Mucosa of descending colon (tissue), 3 donors: ENCODE measurements at regions not wholly inside any gene's neighbourhood (a gene's known extent, or its start where the extent isn't known, plus 50 kb on each side); places are given as distances from the start of the nearest gene placed in this dataset.

ENCODE experiments used
- ATAC-seq: fragments of 200-7000 bp; cut with Tn5 transposase; one replicate; pipeline ENCODE4 v1.9.1; 2020; ENCODE audit warnings: mild to moderate bottlenecking, moderate library complexity
- DNase-seq, 3 donors: peaks; one replicate each; pipeline ENCODE4 v3.0.0-alpha.2; 2020
- H3K36me3 ChIP-seq: fragments of 200-600 bp; one replicate; pipeline ENCODE4 v1.8.0; 2021; ENCODE audit warnings: low read depth, mild to moderate bottlenecking
- H3K4me1 ChIP-seq: fragments of 200-600 bp; one replicate; pipeline ENCODE4 v1.8.0; 2021; ENCODE audit warnings: low read depth, mild to moderate bottlenecking
- H3K4me3 ChIP-seq: fragments of 200-600 bp; one replicate; pipeline ENCODE4 v1.8.0; 2021; ENCODE audit warnings: mild to moderate bottlenecking
- H3K9me3 ChIP-seq: fragments of 200-600 bp; one replicate; pipeline ENCODE4 v1.8.0; 2021; ENCODE audit warnings: mild to moderate bottlenecking
- intact Hi-C, 2 donors: fragments of 100-400 bp; cut with DNase I in 1 of 2; cut with micrococcal nuclease in 1 of 2; formaldehyde crosslinking; loops; one replicate each; pipeline versions ENCODE4 v1.11.0 to v1.11.1; 2022; cut with DNase I, micrococcal nuclease
- TF ChIP-seq, protein P1 (sequence below): fragments of 200-600 bp; IDR thresholded peaks from one replicate; pipeline ENCODE4 v1.8.0; 2022; ENCODE audit warnings: antibody characterized with exemption, mild to moderate bottlenecking
- donor health status: DM: no; HTN: no; CAD: no; lungs with moderate emphysema.
- donor health status: DM: no; HTN: no; CAD: no.
- donor health status: DM: no; HTN: yes; CAD: no.

DNA sequence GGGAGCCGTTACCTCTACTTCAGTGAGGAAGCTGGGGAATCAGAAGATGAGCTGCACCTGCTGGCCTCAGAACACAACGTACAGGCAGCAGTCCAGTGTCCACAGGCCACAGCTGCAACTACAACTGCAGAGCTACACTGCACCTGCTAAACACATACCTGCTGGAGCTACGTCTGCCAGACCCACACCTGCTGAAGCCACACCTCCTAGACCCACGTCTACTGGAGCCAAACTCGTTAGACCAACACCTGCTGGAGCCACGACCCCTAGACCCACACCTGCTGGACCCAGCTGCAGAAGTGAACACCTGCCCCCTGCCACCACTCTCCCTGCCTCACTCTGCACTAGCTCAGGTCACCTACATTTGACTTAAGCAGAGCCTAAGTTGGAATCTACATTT lies 169.9 kb downstream of the USP12 start:
- TF ChIP-seq, protein P1, sequence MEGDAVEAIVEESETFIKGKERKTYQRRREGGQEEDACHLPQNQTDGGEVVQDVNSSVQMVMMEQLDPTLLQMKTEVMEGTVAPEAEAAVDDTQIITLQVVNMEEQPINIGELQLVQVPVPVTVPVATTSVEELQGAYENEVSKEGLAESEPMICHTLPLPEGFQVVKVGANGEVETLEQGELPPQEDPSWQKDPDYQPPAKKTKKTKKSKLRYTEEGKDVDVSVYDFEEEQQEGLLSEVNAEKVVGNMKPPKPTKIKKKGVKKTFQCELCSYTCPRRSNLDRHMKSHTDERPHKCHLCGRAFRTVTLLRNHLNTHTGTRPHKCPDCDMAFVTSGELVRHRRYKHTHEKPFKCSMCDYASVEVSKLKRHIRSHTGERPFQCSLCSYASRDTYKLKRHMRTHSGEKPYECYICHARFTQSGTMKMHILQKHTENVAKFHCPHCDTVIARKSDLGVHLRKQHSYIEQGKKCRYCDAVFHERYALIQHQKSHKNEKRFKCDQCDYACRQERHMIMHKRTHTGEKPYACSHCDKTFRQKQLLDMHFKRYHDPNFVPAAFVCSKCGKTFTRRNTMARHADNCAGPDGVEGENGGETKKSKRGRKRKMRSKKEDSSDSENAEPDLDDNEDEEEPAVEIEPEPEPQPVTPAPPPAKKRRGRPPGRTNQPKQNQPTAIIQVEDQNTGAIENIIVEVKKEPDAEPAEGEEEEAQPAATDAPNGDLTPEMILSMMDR = no peak
- ATAC-seq (peak; percentile 64), DNase-seq (no peak)
- Histone ChIP-seq H3K4me3 (no peak overlapping the region), H3K36me3 (no peaks in the 10 kb centered on the region), H3K4me1 (peaks cover 9% of the 10 kb centered on the region), H3K9me3 (no peaks in the 10 kb centered on the region)
- intact Hi-C loops = no loop called here

DNA sequence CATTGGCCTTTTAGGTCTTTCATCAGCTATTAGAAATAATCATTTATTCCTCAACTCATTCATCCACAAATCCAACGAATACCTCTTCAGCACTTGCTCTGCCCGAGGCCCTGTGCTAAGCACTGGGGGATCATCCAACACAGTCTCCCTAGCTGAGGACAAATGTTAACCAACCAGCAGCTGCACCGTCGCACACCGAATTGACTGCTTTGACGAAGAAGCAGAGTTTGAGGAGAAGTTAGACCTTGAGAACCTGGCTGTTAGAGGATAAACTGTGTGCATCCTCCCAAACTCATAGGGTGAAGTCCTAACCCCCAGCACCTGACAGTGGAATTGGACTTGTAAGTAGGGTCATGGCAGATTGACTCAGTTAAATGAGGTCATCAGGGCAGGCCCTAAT lies 170.9 kb downstream of the USP12 start:
- DNase-seq = no peak
- intact Hi-C loops = no loop called here
- no peaks in the 10 kb centered on the region for H3K36me3 ChIP-seq
- H3K4me1 ChIP-seq = no peaks in the 10 kb centered on the region
- TF ChIP-seq, protein P1 = no peak
- ATAC-seq = no peak
- H3K9me3 ChIP-seq = no peaks in the 10 kb centered on the region
- no peak overlapping the region for H3K4me3 ChIP-seq

DNA sequence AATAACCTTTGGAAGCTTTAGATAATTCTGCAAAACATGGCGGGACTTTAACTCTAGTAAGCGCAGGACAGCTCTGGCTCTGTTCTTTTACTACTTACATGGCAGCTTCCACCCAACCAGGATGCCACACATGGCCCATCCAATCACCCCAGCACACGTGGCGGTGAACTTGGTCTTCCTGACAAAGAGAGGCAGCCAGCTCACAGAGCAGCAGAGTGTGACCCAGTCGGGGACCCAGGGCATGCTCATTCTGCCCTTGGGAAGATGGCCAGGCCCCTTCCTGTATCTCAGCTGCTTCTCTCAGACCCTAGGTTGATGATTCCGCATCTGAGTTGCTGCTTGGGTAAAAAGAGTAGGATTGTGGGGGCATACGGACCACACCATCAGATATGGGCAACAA lies 172.1 kb downstream of the USP12 start:
- H3K4me1 ChIP-seq = no peaks in the 10 kb centered on the region
- DNase-seq (no peak), ATAC-seq (no peak)
- intact Hi-C loops = no loop called here
- TF ChIP-seq, protein P1 = no peak
- H3K4me3 ChIP-seq = no peak overlapping the region
- H3K36me3 ChIP-seq = no peaks in the 10 kb centered on the region
- no peaks in the 10 kb centered on the region for H3K9me3 ChIP-seq

DNA sequence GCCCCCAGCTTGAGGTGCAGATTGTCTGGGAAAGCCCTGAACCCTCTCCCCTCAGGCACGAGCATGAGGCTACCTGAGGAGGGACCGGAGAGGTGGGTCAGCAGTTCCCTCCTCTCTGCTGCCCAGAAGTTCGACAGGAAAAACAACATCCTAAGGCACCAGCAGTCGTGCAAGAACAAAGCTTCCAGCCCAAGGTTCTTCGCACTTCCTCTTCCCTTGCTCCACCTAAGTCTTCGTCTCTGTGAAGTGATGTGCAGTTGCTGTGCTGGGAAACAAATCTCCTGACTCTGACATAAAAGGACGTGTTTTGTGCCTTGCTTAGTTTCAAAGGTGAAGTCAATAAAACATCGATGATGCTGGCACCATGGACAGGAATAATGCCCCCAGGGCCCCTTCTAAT lies 173.3 kb downstream of the USP12 start:
- intact Hi-C loops = no loop called here

DNA sequence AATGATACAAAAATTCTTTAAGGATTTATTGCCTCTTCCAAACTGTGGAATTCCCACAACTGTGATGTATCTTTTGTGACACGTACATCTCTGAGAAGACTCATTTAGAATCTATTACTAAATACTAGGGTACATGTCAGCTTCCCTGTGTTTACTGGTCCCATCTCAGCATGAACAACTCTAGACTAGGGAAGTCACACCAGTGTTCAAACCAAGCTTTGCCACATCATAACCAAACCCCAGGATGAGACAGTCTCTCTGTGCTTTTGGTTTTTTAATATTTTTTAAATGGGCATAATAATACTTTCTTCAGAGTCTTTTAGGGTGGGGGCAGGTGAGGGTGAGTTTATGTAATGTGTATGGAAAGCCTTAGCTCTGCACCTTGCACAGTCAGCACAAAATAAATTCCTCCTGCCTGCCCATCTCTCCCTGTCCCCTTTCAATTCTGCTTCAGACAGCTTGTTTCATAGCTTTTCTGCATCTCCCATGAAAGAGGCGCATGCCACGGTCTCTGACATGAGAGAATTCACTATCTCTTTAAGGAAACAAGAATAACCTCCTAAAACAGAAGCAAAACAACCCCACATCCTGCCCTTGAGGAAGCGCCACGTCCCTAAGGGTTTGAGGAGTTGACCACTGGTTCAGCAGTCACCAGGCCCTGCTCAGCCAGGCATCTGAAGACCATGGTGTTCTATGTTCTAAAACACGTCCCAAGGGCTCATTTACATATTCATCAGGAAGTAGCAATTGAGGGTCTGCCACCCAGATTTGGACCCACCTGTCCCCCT lies 174.5 kb downstream of the USP12 start:
- DNase-seq (no peak), ATAC-seq (peak; percentile 55)
- H3K4me3 ChIP-seq = no peak overlapping the region
- intact Hi-C loops = no loop called here
- H3K9me3 ChIP-seq = no peaks in the 10 kb centered on the region
- TF ChIP-seq, protein P1 = no peak
- peaks cover 2% of the 10 kb centered on the region for H3K4me1 ChIP-seq
- H3K36me3 ChIP-seq = no peaks in the 10 kb centered on the region

More for the DNA sequence above, 173.3 kb downstream of the USP12 start:
- no peaks in the 10 kb centered on the region for H3K36me3 ChIP-seq
- H3K4me1 ChIP-seq = peaks cover 2% of the 10 kb centered on the region
- no peaks in the 10 kb centered on the region for H3K9me3 ChIP-seq
- H3K4me3 ChIP-seq = no peak overlapping the region
- TF ChIP-seq, protein P1 = no peak
- ATAC-seq (no peak), DNase-seq (no peak)

DNA sequence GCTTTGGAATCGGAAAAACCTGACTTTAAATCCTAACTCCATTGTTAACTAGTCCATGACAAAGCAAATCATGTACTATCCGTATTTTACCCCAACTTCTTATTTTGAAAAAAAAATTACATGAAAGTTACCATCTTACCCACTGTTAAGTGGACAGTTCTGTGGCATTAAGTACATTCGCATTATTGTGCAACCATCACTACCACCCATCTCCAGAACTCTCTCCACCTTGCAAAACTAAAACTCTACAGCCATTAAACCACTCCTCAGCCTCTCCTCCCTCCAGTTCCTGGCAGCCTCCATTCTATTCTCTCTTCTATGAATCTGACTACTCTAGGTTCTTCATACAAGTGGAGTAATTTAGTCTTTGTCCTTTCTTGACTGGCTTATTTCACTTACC lies 176.5 kb downstream of the USP12 start:
- intact Hi-C loops = no loop called here
- Histone ChIP-seq H3K4me1 (peaks cover 2% of the 10 kb centered on the region), H3K36me3 (no peaks in the 10 kb centered on the region), H3K4me3 (no peak overlapping the region), H3K9me3 (no peaks in the 10 kb centered on the region)
- TF ChIP-seq, protein P1 = no peak
- ATAC-seq (no peak), DNase-seq (no peak)
